WTC11 (cell line): ENCODE measurements at regions not wholly inside any gene's neighbourhood (a gene's known extent, or its start where the extent isn't known, plus 50 kb on each side); places are given as distances from the start of the nearest gene placed in this dataset.

ENCODE experiments used
- CREM ChIP-seq: sonication (generic); formaldehyde crosslinking; IDR thresholded peaks from 2 replicates; pipeline ENCODE4 v1.8.1; 2022; ENCODE audit warnings: mild to moderate bottlenecking, missing genetic modification reagents, moderate library complexity
- KAT7 ChIP-seq: sonication (generic); formaldehyde crosslinking; IDR thresholded peaks from 2 replicates; pipeline ENCODE4 v1.8.1; 2023; ENCODE audit warnings: missing genetic modification reagents, mild to moderate bottlenecking, borderline replicate concordance
- MXD4 ChIP-seq: fragments of 250-450 bp; sonication (Bioruptor Pico); IDR thresholded peaks from 2 replicates; pipeline ENCODE4 v1.8.0; 2021; ENCODE audit warnings: mild to moderate bottlenecking, moderate library complexity, borderline replicate concordance
- NR2C2 ChIP-seq: sonication (generic); formaldehyde crosslinking; IDR thresholded peaks from 2 replicates; pipeline ENCODE4 v1.8.0; 2022; ENCODE audit warnings: mild to moderate bottlenecking, missing genetic modification reagents
- ZNF317 ChIP-seq: sonication (generic); formaldehyde crosslinking; IDR thresholded peaks from 2 replicates; pipeline ENCODE4 v1.8.1; 2023; ENCODE audit warnings: low read depth, mild to moderate bottlenecking, moderate library complexity, missing genetic modification reagents, borderline replicate concordance
- TF ChIP-seq, protein P1 (sequence below): sonication (generic); formaldehyde crosslinking; IDR thresholded peaks from 2 replicates; pipeline ENCODE4 v1.8.1; 2023; ENCODE audit warnings: mild to moderate bottlenecking, missing genetic modification reagents, moderate library complexity
- TF ChIP-seq, protein P2 (sequence below): fragments of 200-600 bp; IDR thresholded peaks from 2 replicates; pipeline ENCODE4 v1.8.0; 2022; ENCODE audit warnings: antibody characterized with exemption

DNA sequence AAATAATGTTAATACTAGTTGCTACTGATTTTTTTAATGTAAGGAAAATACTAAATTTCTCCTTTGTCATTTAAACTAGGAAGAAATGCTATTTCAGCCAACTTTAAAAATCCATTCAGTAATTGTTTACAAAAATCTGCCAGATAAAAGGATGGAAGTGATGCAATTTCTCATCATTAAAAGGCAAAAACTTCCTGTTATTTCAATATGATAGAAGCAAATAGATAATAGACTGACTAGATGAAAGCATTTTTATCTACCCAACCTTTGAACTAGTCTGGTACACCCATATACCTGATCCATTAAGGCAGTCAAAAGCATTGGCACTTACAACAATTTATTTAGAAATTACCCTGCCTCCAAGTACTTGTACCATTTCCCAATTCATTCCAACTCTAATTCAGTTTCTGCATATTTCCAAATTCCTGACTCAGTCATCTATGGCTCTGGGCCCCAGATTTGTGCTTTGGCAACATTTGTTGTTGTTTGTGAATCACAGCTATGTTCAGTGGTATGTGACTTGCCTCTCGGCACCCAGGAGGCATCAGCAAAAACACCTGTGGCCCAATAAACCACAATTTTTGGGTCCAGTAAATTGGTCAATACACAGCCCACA lies 482.6 kb upstream of the SEMA3A start:
- TF ChIP-seq NR2C2 (CRISPR knock-in tag) (no peak), CREM (CRISPR knock-in tag) (no peak), ZNF317 (CRISPR knock-in tag) (no peak), MXD4 (no peak), KAT7 (CRISPR knock-in tag) (no peak)
- TF ChIP-seq, protein P1, sequence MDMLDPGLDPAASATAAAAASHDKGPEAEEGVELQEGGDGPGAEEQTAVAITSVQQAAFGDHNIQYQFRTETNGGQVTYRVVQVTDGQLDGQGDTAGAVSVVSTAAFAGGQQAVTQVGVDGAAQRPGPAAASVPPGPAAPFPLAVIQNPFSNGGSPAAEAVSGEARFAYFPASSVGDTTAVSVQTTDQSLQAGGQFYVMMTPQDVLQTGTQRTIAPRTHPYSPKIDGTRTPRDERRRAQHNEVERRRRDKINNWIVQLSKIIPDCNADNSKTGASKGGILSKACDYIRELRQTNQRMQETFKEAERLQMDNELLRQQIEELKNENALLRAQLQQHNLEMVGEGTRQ (CRISPR knock-in tag), result no peak
- TF ChIP-seq, protein P2, sequence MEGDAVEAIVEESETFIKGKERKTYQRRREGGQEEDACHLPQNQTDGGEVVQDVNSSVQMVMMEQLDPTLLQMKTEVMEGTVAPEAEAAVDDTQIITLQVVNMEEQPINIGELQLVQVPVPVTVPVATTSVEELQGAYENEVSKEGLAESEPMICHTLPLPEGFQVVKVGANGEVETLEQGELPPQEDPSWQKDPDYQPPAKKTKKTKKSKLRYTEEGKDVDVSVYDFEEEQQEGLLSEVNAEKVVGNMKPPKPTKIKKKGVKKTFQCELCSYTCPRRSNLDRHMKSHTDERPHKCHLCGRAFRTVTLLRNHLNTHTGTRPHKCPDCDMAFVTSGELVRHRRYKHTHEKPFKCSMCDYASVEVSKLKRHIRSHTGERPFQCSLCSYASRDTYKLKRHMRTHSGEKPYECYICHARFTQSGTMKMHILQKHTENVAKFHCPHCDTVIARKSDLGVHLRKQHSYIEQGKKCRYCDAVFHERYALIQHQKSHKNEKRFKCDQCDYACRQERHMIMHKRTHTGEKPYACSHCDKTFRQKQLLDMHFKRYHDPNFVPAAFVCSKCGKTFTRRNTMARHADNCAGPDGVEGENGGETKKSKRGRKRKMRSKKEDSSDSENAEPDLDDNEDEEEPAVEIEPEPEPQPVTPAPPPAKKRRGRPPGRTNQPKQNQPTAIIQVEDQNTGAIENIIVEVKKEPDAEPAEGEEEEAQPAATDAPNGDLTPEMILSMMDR, result no peak
